Skeletal muscle satellite cell (primary cell): ENCODE measurements at regions not wholly inside any gene's neighbourhood (a gene's known extent, or its start where the extent isn't known, plus 50 kb on each side); places are given as distances from the start of the nearest gene placed in this dataset.

Experiments
- H3K27me3 ChIP-seq: 2 replicates; pipeline ENCODE4 v1.7.0; 2013; ENCODE audit warnings: low read length; ENCODE audit not compliant: control insufficient read depth, insufficient read depth
- H3K36me3 ChIP-seq: 2 replicates; pipeline ENCODE4 v1.7.0; 2013; ENCODE audit warnings: mild to moderate bottlenecking, control low read depth, low read length; ENCODE audit not compliant: insufficient read depth
- H3K4me1 ChIP-seq: 2 replicates; pipeline ENCODE4 v1.7.0; 2013; ENCODE audit warnings: low read length; ENCODE audit not compliant: control insufficient read depth, insufficient read depth
- H3K4me2 ChIP-seq: 2 replicates; pipeline ENCODE4 v1.7.0; 2013; ENCODE audit warnings: mild to moderate bottlenecking, low read length
- H3K4me3 ChIP-seq: 2 replicates; pipeline ENCODE4 v1.7.0; 2013; ENCODE audit warnings: low read length
- H3K9ac ChIP-seq: 2 replicates; pipeline ENCODE4 v1.7.0; 2013; ENCODE audit warnings: mild to moderate bottlenecking, low read depth, low read length, moderate library complexity
- H3K9me3 ChIP-seq: replicated peaks from 2 replicates; pipeline ENCODE4 v1.7.0; 2013; ENCODE audit warnings: mild to moderate bottlenecking, control low read depth, low read length

GRCh38 chr10:69721690-69722310 is 79.9 kb upstream of the COL13A1 start:
- Histone ChIP-seq H3K4me2 (no peak overlapping the region), H3K4me3 (no peak overlapping the region), H3K4me1 (no peaks in the 10 kb centered on the region), H3K36me3 (no peaks in the 10 kb centered on the region), H3K27me3 (peaks cover 50% of the 10 kb centered on the region), H3K9me3 (no peaks in the 10 kb centered on the region), H3K9ac (no peak overlapping the region)

DNA sequence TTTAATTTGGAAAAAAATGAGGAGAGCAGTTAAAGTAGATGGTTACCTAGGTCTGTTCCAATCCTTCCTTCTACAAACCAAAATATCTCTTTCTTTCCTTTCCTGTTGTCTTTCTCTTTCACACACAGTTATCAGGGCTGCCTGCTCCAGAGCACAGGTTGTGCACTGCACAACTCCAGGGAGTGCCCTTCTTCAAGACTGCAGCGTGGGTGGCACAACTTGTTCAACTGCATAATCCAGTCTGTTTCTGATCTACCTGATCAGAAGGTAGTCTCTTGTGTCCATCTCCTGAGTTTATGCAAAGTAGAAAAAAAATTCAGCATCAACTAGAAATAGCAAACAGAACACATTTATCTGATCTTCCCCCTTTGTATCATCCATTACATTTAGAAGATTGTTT is 78.1 kb upstream of the COL13A1 start:
- H3K27me3 ChIP-seq, result peaks cover 47% of the 10 kb centered on the region
- peaks cover 4% of the 10 kb centered on the region for H3K4me1 ChIP-seq
- no peak overlapping the region for H3K4me3 ChIP-seq
- no peak overlapping the region for H3K4me2 ChIP-seq
- no peak overlapping the region for H3K9ac ChIP-seq
- no peaks in the 10 kb centered on the region for H3K9me3 ChIP-seq
- H3K36me3 ChIP-seq, result no peaks in the 10 kb centered on the region

DNA sequence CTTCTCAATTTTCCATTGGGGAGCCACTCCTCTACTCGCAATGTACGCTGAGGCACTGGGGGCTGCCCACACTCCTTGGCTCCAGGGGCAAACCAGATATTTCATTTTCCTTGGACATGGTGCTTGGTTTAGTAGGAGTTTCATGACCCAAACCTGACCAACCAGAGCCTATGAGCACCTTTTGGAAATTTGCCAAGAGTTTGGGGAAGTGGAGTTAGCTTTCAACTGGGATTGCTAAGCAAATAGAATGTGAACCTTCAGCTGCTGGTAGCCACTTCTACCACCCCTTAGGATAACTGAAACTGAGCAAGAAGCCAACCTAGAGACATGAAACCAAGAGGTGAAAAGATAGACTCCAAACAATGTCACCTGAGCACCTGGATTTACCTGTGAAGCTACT is 74.9 kb upstream of the COL13A1 start:
- H3K36me3 ChIP-seq, result no peaks in the 10 kb centered on the region
- H3K9me3 ChIP-seq, result no peaks in the 10 kb centered on the region
- H3K4me3 ChIP-seq, result no peak overlapping the region
- no peak overlapping the region for H3K9ac ChIP-seq
- peaks cover 45% of the 10 kb centered on the region for H3K27me3 ChIP-seq
- peaks cover 16% of the 10 kb centered on the region for H3K4me1 ChIP-seq
- H3K4me2 ChIP-seq, result no peak overlapping the region

GRCh38 chr10:69728335-69728870 is 73.3 kb upstream of the COL13A1 start:
- H3K9ac ChIP-seq, result no peak overlapping the region
- no peaks in the 10 kb centered on the region for H3K9me3 ChIP-seq
- H3K4me1 ChIP-seq, result peaks cover 20% of the 10 kb centered on the region
- H3K36me3 ChIP-seq, result no peaks in the 10 kb centered on the region
- peaks cover 35% of the 10 kb centered on the region for H3K27me3 ChIP-seq
- no peak overlapping the region for H3K4me3 ChIP-seq
- no peak overlapping the region for H3K4me2 ChIP-seq

GRCh38 chr10:69729326-69730048 is 72.2 kb upstream of the COL13A1 start:
- H3K9me3 ChIP-seq, result no peaks in the 10 kb centered on the region
- peaks cover 25% of the 10 kb centered on the region for H3K27me3 ChIP-seq
- no peaks in the 10 kb centered on the region for H3K36me3 ChIP-seq
- no peak overlapping the region for H3K4me2 ChIP-seq
- peaks cover 28% of the 10 kb centered on the region for H3K4me1 ChIP-seq
- no peak overlapping the region for H3K9ac ChIP-seq
- H3K4me3 ChIP-seq, result no peak overlapping the region

GRCh38 chr10:69730251-69731156 is 71.2 kb upstream of the COL13A1 start:
- H3K9me3 ChIP-seq, result no peaks in the 10 kb centered on the region
- peaks cover 39% of the 10 kb centered on the region for H3K4me1 ChIP-seq
- H3K36me3 ChIP-seq, result no peaks in the 10 kb centered on the region
- no peak overlapping the region for H3K9ac ChIP-seq
- no peak overlapping the region for H3K4me3 ChIP-seq
- H3K4me2 ChIP-seq, result no peak overlapping the region
- H3K27me3 ChIP-seq, result peaks cover 15% of the 10 kb centered on the region

DNA sequence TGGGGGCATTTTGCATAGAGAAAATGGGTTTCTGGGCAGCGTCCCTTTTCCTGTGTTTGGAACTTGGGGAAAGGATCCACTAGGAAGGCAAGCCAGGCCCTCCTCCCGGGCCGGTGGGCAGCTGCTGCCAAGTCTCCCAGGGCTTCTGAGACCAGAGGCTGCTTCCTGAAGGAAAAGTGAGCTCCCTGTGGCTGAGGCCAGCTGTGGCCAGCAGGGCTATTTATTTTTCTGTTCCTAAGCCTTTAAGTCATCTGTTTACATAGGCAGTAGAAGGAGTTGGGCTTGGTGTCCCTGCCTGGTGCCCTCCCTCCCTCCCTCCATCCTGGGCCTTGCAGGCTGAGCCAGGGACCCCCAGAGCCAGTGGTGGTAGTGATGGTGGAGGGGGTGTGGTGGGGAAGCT is 70.5 kb upstream of the COL13A1 start:
- H3K36me3 ChIP-seq, result no peaks in the 10 kb centered on the region
- H3K9me3 ChIP-seq, result no peaks in the 10 kb centered on the region
- H3K4me3 ChIP-seq, result no peak overlapping the region
- H3K9ac ChIP-seq, result no peak overlapping the region
- H3K4me1 ChIP-seq, result peaks cover 42% of the 10 kb centered on the region
- H3K4me2 ChIP-seq, result no peak overlapping the region
- peaks cover 11% of the 10 kb centered on the region for H3K27me3 ChIP-seq

GRCh38 chr10:69731698-69732097 is 70.0 kb upstream of the COL13A1 start:
- Histone ChIP-seq H3K4me2 (no peak overlapping the region), H3K9ac (no peak overlapping the region), H3K27me3 (peaks cover 6% of the 10 kb centered on the region), H3K4me3 (no peak overlapping the region), H3K9me3 (no peaks in the 10 kb centered on the region), H3K4me1 (peaks cover 42% of the 10 kb centered on the region), H3K36me3 (no peaks in the 10 kb centered on the region)

- H3K4me1 ChIP-seq, result peaks cover 42% of the 10 kb centered on the region
- no peak overlapping the region for H3K9ac ChIP-seq
- H3K4me3 ChIP-seq, result no peak overlapping the region
- no peaks in the 10 kb centered on the region for H3K9me3 ChIP-seq
- H3K4me2 ChIP-seq, result no peak overlapping the region
- H3K36me3 ChIP-seq, result no peaks in the 10 kb centered on the region
- H3K27me3 ChIP-seq, result peaks cover 5% of the 10 kb centered on the region
Observed at GRCh38 chr10:69732147-69732825, 69.4 kb upstream of the COL13A1 start.

GRCh38 chr10:69732826-69733150 is 68.9 kb upstream of the COL13A1 start:
- H3K27me3 ChIP-seq, result peaks cover 5% of the 10 kb centered on the region
- H3K36me3 ChIP-seq, result no peaks in the 10 kb centered on the region
- no peak overlapping the region for H3K4me3 ChIP-seq
- peaks cover 42% of the 10 kb centered on the region for H3K4me1 ChIP-seq
- no peak overlapping the region for H3K4me2 ChIP-seq
- no peaks in the 10 kb centered on the region for H3K9me3 ChIP-seq
- no peak overlapping the region for H3K9ac ChIP-seq

- H3K9me3 ChIP-seq, result no peaks in the 10 kb centered on the region
- no peak overlapping the region for H3K4me3 ChIP-seq
- no peak overlapping the region for H3K9ac ChIP-seq
- H3K36me3 ChIP-seq, result no peaks in the 10 kb centered on the region
- H3K4me1 ChIP-seq, result peaks cover 38% of the 10 kb centered on the region
- peak overlapping the region; percentile 15 for H3K4me2 ChIP-seq
- H3K27me3 ChIP-seq, result peaks cover 12% of the 10 kb centered on the region
Observed at GRCh38 chr10:69733791-69734261, 67.9 kb upstream of the COL13A1 start.
